ENCODE measurements at regions not wholly inside any gene's neighbourhood (a gene's known extent, or its start where the extent isn't known, plus 50 kb on each side); places are given as distances from the start of the nearest gene placed in this dataset.

DNA sequence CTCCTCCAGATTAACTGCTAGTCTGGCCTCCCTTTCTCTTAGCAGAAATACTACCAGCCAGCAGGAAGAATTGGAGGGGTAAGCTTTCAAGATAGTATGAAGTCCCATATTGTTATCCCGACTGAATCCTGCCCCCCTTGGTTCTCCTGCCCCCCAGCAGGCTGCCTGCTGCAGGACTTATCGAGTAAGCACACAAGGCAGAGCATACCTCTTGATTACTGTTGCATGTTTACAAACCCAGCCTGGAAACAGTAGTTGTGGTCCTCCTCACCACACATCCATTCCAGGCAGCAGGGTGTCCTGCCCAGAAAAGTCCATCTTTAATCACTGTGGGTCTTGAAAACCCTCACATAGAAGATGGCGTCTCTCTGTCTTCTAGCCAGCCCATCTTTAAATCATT lies 66.8 kb upstream of the PPP2R3A start:
- TF ChIP-seq, protein P1, sequence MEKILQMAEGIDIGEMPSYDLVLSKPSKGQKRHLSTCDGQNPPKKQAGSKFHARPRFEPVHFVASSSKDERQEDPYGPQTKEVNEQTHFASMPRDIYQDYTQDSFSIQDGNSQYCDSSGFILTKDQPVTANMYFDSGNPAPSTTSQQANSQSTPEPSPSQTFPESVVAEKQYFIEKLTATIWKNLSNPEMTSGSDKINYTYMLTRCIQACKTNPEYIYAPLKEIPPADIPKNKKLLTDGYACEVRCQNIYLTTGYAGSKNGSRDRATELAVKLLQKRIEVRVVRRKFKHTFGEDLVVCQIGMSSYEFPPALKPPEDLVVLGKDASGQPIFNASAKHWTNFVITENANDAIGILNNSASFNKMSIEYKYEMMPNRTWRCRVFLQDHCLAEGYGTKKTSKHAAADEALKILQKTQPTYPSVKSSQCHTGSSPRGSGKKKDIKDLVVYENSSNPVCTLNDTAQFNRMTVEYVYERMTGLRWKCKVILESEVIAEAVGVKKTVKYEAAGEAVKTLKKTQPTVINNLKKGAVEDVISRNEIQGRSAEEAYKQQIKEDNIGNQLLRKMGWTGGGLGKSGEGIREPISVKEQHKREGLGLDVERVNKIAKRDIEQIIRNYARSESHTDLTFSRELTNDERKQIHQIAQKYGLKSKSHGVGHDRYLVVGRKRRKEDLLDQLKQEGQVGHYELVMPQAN (IDR thresholded peaks at IDR 0.05; ENCODE audit: borderline replicate concordance), result no peak
- TF ChIP-seq PHF20 (IDR thresholded peaks at IDR 0.05; ENCODE audit: partially characterized antibody) (no peak), GATAD2A (IDR thresholded peaks at IDR 0.05) (no peak), CBX8 (IDR thresholded peaks at IDR 0.05; ENCODE audit: borderline replicate concordance, extremely low read depth, low read depth, low read length, poor library complexity, severe bottlenecking) (no peak), NFIC (IDR thresholded peaks at IDR 0.05) (no peak), MAZ (CRISPR knock-in tag; conservative IDR thresholded peaks at IDR 0.05 in 1 of 2, IDR thresholded peaks at IDR 0.05 in 1 of 2) (no peak)
- TF ChIP-seq, protein P2, sequence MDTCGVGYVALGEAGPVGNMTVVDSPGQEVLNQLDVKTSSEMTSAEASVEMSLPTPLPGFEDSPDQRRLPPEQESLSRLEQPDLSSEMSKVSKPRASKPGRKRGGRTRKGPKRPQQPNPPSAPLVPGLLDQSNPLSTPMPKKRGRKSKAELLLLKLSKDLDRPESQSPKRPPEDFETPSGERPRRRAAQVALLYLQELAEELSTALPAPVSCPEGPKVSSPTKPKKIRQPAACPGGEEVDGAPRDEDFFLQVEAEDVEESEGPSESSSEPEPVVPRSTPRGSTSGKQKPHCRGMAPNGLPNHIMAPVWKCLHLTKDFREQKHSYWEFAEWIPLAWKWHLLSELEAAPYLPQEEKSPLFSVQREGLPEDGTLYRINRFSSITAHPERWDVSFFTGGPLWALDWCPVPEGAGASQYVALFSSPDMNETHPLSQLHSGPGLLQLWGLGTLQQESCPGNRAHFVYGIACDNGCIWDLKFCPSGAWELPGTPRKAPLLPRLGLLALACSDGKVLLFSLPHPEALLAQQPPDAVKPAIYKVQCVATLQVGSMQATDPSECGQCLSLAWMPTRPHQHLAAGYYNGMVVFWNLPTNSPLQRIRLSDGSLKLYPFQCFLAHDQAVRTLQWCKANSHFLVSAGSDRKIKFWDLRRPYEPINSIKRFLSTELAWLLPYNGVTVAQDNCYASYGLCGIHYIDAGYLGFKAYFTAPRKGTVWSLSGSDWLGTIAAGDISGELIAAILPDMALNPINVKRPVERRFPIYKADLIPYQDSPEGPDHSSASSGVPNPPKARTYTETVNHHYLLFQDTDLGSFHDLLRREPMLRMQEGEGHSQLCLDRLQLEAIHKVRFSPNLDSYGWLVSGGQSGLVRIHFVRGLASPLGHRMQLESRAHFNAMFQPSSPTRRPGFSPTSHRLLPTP (IDR thresholded peaks at IDR 0.05; ENCODE audit: borderline replicate concordance, extremely low read depth, insufficient read length), result no peak

Measured in K562 (cell line).